Right ventricle myocardium inferior (tissue), 1 donor: ENCODE measurements at regions not wholly inside any gene's neighbourhood (a gene's known extent, or its start where the extent isn't known, plus 50 kb on each side); places are given as distances from the start of the nearest gene placed in this dataset.

Experiments
- ATAC-seq: fragments of 200-7000 bp; cut with Tn5 transposase; one replicate; pipeline ENCODE4 v1.9.1; 2020; ENCODE audit warnings: mild to moderate bottlenecking, moderate library complexity
- DNase-seq: peaks from one replicate; pipeline ENCODE4 v3.0.0; 2021; ENCODE audit errors: missing footprints
- intact Hi-C: fragments of 100-400 bp; cut with DNase I; formaldehyde crosslinking; loops from one replicate; pipeline ENCODE4 v1.11.0; 2022
- donor health status: DM: no; HTN: yes; CAD: no; lungs with severe emphysema.

GRCh38 chr20:11376998-11377397 lies 540.7 kb upstream of the BTBD3 start:
- ATAC-seq (no peak), DNase-seq (no peak)
- intact Hi-C loops: no loop called here

- intact Hi-C loops: no loop called here
- ATAC-seq (no peak), DNase-seq (no peak)
Measured at GRCh38 chr20:11377761-11378160, 539.9 kb upstream of the BTBD3 start.

- DNase-seq (no peak), ATAC-seq (no peak)
- intact Hi-C loops: no loop called here
Measured at GRCh38 chr20:11378252-11378651, 539.4 kb upstream of the BTBD3 start.

GRCh38 chr20:11379257-11380011 lies 538.3 kb upstream of the BTBD3 start:
- ATAC-seq (no peak), DNase-seq (no peak)
- intact Hi-C loops: no loop called here

- ATAC-seq: no peak
- DNase-seq: no peak
- intact Hi-C loops: no loop called here
Measured at GRCh38 chr20:11380283-11380682, 537.4 kb upstream of the BTBD3 start.

GRCh38 chr20:11387189-11387754 lies 530.4 kb upstream of the BTBD3 start:
- no peak for ATAC-seq
- intact Hi-C loops: no loop called here
- no peak for DNase-seq

GRCh38 chr20:11389186-11389585 lies 528.5 kb upstream of the BTBD3 start:
- intact Hi-C loops: no loop called here
- no peak for ATAC-seq

GRCh38 chr20:11391591-11391990 lies 526.1 kb upstream of the BTBD3 start:
- intact Hi-C loops: no loop called here
- ATAC-seq: no peak

More at GRCh38 chr20:11389186-11389585, 528.5 kb upstream of the BTBD3 start:
- DNase-seq: no peak

GRCh38 chr20:11394145-11394833 lies 523.4 kb upstream of the BTBD3 start:
- no peak for ATAC-seq
- intact Hi-C loops: no loop called here
- DNase-seq: no peak

More at GRCh38 chr20:11391591-11391990, 526.1 kb upstream of the BTBD3 start:
- no peak for DNase-seq

GRCh38 chr20:11395581-11395980 lies 522.1 kb upstream of the BTBD3 start:
- ATAC-seq (no peak), DNase-seq (no peak)
- intact Hi-C loops: no loop called here

GRCh38 chr20:11401988-11402387 lies 515.7 kb upstream of the BTBD3 start:
- intact Hi-C loops: no loop called here
- ATAC-seq (no peak), DNase-seq (no peak)

- DNase-seq (no peak), ATAC-seq (peak; percentile 26)
- intact Hi-C loops: no loop called here
Measured at GRCh38 chr20:11403711-11404110, 514.0 kb upstream of the BTBD3 start.

GRCh38 chr20:11406877-11407276 lies 510.8 kb upstream of the BTBD3 start:
- ATAC-seq (no peak), DNase-seq (no peak)
- intact Hi-C loops: no loop called here

- intact Hi-C loops: no loop called here
- DNase-seq (no peak), ATAC-seq (no peak)
Measured at GRCh38 chr20:11409561-11409960, 508.1 kb upstream of the BTBD3 start.

- ATAC-seq (no peak), DNase-seq (no peak)
- intact Hi-C loops: no loop called here
Measured at GRCh38 chr20:11411765-11412164, 505.9 kb upstream of the BTBD3 start.

GRCh38 chr20:11426948-11427347 lies 490.7 kb upstream of the BTBD3 start:
- no peak for DNase-seq
- no peak for ATAC-seq
- intact Hi-C loops: no loop called here

GRCh38 chr20:11429168-11429567 lies 488.5 kb upstream of the BTBD3 start:
- intact Hi-C loops: no loop called here
- ATAC-seq: no peak
- no peak for DNase-seq

- no peak for DNase-seq
- no peak for ATAC-seq
- intact Hi-C loops: no loop called here
Measured at GRCh38 chr20:11429889-11430519, 487.7 kb upstream of the BTBD3 start.

- intact Hi-C loops: no loop called here
- no peak for ATAC-seq
- no peak for DNase-seq
Measured at GRCh38 chr20:11430652-11431051, 487.0 kb upstream of the BTBD3 start.

- DNase-seq: no peak
- ATAC-seq: no peak
- intact Hi-C loops: no loop called here
Measured at GRCh38 chr20:11431621-11432020, 486.1 kb upstream of the BTBD3 start.
